LNCaP clone FGC (cell line): ENCODE measurements at regions not wholly inside any gene's neighbourhood (a gene's known extent, or its start where the extent isn't known, plus 50 kb on each side); places are given as distances from the start of the nearest gene placed in this dataset.

Source experiments
- DNase-seq: peaks from one replicate; pipeline ENCODE4 v3.0.0-alpha.2; 2011; ENCODE audit warnings: low read depth
- H3K4me3 ChIP-seq: 2 replicates; pipeline ENCODE4 v1.5.1; 2011; ENCODE audit warnings: mild to moderate bottlenecking, low read depth, low read length, control low read depth
- TF ChIP-seq, protein P1 (sequence below): IDR thresholded peaks from 2 replicates; pipeline ENCODE4 v1.5.1; 2012; ENCODE audit warnings: mild to moderate bottlenecking; ENCODE audit not compliant: control insufficient read depth, insufficient read depth; ENCODE audit errors: extremely low read depth

DNA sequence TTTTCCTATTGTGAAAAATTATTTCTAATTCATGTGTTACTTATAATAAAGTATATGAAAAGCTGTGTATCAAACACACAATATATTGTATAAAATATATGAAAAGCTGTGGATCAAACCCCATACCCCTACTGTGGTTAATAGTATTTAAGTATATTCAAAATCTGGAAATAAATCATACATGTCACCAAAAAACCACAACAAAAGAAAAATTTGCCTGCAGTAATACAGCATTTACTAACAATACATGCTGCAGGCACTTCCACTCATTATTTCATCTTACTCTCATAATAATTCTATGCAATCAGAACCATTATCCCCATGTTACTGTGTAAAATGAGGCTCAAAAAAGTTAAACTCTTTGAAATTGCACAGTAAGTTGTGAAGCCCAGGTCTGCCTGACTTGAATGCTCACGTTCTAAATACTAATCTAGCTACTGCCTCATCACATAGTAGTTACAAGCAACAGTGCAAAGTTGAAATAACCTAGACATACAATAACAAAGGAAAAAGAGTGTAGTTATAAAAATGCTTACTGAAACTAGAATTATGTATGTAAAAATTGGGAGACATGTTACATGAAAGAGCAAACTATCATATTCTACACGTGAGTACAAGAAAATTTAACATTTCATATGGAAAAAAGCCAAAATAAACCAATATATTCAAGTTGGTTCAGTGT lies 61.7 kb downstream of the FAM217A start:
- H3K4me3 ChIP-seq = peak overlapping the region; percentile 70
- TF ChIP-seq, protein P1, sequence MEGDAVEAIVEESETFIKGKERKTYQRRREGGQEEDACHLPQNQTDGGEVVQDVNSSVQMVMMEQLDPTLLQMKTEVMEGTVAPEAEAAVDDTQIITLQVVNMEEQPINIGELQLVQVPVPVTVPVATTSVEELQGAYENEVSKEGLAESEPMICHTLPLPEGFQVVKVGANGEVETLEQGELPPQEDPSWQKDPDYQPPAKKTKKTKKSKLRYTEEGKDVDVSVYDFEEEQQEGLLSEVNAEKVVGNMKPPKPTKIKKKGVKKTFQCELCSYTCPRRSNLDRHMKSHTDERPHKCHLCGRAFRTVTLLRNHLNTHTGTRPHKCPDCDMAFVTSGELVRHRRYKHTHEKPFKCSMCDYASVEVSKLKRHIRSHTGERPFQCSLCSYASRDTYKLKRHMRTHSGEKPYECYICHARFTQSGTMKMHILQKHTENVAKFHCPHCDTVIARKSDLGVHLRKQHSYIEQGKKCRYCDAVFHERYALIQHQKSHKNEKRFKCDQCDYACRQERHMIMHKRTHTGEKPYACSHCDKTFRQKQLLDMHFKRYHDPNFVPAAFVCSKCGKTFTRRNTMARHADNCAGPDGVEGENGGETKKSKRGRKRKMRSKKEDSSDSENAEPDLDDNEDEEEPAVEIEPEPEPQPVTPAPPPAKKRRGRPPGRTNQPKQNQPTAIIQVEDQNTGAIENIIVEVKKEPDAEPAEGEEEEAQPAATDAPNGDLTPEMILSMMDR = no peak
- DNase-seq = no peak

DNA sequence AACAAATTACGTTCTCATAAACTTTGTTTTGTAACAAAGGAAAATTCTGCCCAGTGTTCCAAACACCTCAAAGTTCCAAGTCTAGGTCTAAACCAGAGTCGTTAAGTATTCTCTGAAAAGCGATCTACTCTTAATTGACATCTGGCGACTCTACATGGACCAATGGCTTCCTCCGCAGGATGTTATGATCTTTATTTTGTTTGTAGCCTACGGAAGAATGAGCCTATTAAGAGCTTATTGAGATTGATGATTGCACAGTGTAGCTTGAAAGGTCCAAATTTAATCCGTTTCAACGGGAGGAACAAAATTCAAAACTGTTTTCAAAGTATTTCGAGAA lies 61.1 kb downstream of the FAM217A start:
- TF ChIP-seq, protein P1 = no peak
- peak overlapping the region; percentile 70 for H3K4me3 ChIP-seq
- no peak for DNase-seq

DNA sequence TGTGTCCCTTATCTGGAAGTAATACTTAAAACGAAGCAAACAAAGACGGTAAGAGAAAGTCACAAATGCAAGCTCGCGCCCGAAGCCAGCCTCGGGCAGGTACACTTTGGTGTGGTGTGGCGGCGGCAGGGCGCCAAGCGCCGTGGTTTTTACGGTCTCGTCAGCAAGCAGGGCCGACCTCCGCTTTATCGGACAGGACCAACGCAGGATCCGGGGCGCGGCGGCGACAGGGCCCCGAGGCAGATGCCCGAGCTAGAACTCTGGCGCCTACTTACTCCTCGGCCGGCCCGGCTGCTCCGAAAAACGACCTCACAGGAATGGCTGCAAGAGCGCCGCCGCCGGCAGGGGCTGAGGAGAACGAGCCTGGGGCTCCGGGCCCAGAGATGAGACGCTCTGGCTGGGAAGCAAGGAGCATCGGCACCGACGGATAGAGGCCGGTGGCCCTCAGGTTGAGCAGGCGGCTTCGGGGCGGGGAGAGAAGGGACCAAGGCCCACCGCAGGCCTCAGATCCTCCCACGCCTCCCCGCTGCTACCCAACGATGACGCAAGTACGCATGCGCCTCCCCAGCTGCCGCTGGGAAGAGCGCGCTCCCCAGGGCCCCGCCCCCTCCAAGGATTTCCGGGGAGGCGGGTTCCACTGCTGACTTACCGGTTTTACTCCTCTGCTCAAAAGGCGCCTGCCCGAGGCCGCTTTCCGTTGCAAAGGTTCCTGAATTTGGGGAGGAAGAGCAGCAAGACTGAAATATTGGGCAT lies 60.6 kb downstream of the FAM217A start:
- H3K4me3 ChIP-seq = peak overlapping the region; percentile 70
- DNase-seq = peak; percentile 80
- TF ChIP-seq, protein P1 = 0 out of 2 replicates have a peak, but pooled peaks have one; percentile 1
